Neuronal stem cell (in vitro differentiated cells): ENCODE measurements at regions not wholly inside any gene's neighbourhood (a gene's known extent, or its start where the extent isn't known, plus 50 kb on each side); places are given as distances from the start of the nearest gene placed in this dataset.

ENCODE experiments used
- DNase-seq: peaks from one replicate; pipeline ENCODE4 v3.0.0-alpha.2; 2013; ENCODE audit warnings: low spot score
- H2AFZ ChIP-seq: one replicate; pipeline ENCODE4 v1.6.1; 2013; ENCODE audit warnings: mild to moderate bottlenecking, low read length, inconsistent platforms
- H2AK5ac ChIP-seq: 2 replicates; pipeline ENCODE4 v1.6.1; 2013; ENCODE audit warnings: low read depth, mild to moderate bottlenecking, inconsistent platforms, low read length, moderate library complexity, mixed read lengths
- H2BK120ac ChIP-seq: 2 replicates; pipeline ENCODE4 v1.6.1; 2013; ENCODE audit warnings: low read depth, mild to moderate bottlenecking, inconsistent platforms, low read length, moderate library complexity, mixed read lengths
- H2BK12ac ChIP-seq: one replicate; pipeline ENCODE4 v1.6.1; 2013; ENCODE audit warnings: low read length, inconsistent platforms
- H2BK15ac ChIP-seq: 2 replicates; pipeline ENCODE4 v1.6.1; 2013; ENCODE audit warnings: mild to moderate bottlenecking, low read length, inconsistent platforms, mixed read lengths
- H2BK5ac ChIP-seq: one replicate; pipeline ENCODE4 v1.6.1; 2013; ENCODE audit warnings: inconsistent platforms, mild to moderate bottlenecking, low read length, moderate library complexity
- H3K14ac ChIP-seq: one replicate; pipeline ENCODE4 v1.6.1; 2013; ENCODE audit warnings: low read length, inconsistent platforms
- H3K18ac ChIP-seq: 2 replicates; pipeline ENCODE4 v1.6.1; 2013; ENCODE audit warnings: low read length, inconsistent platforms
- H3K23ac ChIP-seq: 2 replicates; pipeline ENCODE4 v1.6.1; 2013; ENCODE audit warnings: low read depth, mild to moderate bottlenecking, mixed read lengths, low read length, inconsistent platforms; ENCODE audit not compliant: poor library complexity
- H3K27ac ChIP-seq: replicated peaks from 3 replicates; pipeline ENCODE4 v1.5.1; 2013; ENCODE audit warnings: low read length, inconsistent platforms
- H3K27me3 ChIP-seq, 3 experiments: 2 replicates each; pipeline ENCODE4 v1.6.1; 2013; ENCODE audit warnings: low read length in 3 of 3, mild to moderate bottlenecking in 2 of 3, inconsistent platforms in 1 of 3, low read depth in 1 of 3, mixed read lengths in 1 of 3, moderate library complexity in 1 of 3; ENCODE audit not compliant: control insufficient read depth in 3 of 3, insufficient read depth in 3 of 3
- H3K36me3 ChIP-seq, 2 donors: replicated peaks in 1 of 2; 2 replicates each; pipeline ENCODE4 v1.6.1; 2013; ENCODE audit warnings: low read length in 2 of 2; ENCODE audit not compliant: control insufficient read depth in 2 of 2, insufficient read depth in 2 of 2
- H3K4ac ChIP-seq: 2 replicates; pipeline ENCODE4 v1.6.1; 2013; ENCODE audit warnings: inconsistent platforms, mild to moderate bottlenecking, low read length, moderate library complexity
- H3K4me1 ChIP-seq, 2 donors: 1 replicate in 1 of 2; 2 replicates in 1 of 2; pipeline ENCODE4 v1.6.1; 2013; ENCODE audit warnings: low read length in 2 of 2, low read depth in 1 of 2; ENCODE audit not compliant: control insufficient read depth in 2 of 2, insufficient read depth in 1 of 2
- H3K4me2 ChIP-seq: one replicate; pipeline ENCODE4 v1.6.1; 2013; ENCODE audit warnings: mild to moderate bottlenecking, low read length, inconsistent platforms; ENCODE audit not compliant: insufficient read depth, poor library complexity, severe bottlenecking
- H3K4me3 ChIP-seq, 2 donors: 2 replicates each; pipeline ENCODE4 v1.5.1; 2013; ENCODE audit warnings: low read length in 2 of 2, mild to moderate bottlenecking in 2 of 2, inconsistent platforms in 1 of 2, moderate library complexity in 1 of 2
- H3K79me1 ChIP-seq: one replicate; pipeline ENCODE4 v1.6.1; 2013; ENCODE audit warnings: low read depth, mild to moderate bottlenecking, inconsistent platforms, low read length, moderate library complexity
- H3K9ac ChIP-seq: one replicate; pipeline ENCODE4 v1.6.1; 2013; ENCODE audit warnings: mild to moderate bottlenecking, low read depth, low read length, inconsistent platforms; ENCODE audit not compliant: poor library complexity
- H3K9me3 ChIP-seq, 2 donors: replicated peaks in 1 of 2; 2 replicates each; pipeline versions ENCODE3 to v1.6.1; 2013; ENCODE audit warnings: low read length in 2 of 2, mild to moderate bottlenecking in 2 of 2, inconsistent platforms in 1 of 2, low read depth in 1 of 2, mixed read lengths in 1 of 2, moderate library complexity in 1 of 2; ENCODE audit not compliant: control insufficient read depth in 2 of 2, insufficient read depth in 1 of 2
- H4K8ac ChIP-seq: one replicate; pipeline ENCODE4 v1.6.1; 2013; ENCODE audit warnings: low read depth, mild to moderate bottlenecking, inconsistent platforms, low read length, moderate library complexity
- H4K91ac ChIP-seq: one replicate; pipeline ENCODE4 v1.6.1; 2013; ENCODE audit warnings: low read length, low read depth, mild to moderate bottlenecking, inconsistent platforms; ENCODE audit not compliant: poor library complexity
- WGBS, 2 donors: extraction: QIAGEN DNeasy Blood & Tissue Kit; methylation state at CpG; one replicate each; pipeline ENCODE4 v1.1.7; 2013; ENCODE audit warnings: missing lambda C conversion rate in 2 of 2, mixed read lengths in 1 of 2; ENCODE audit not compliant: insufficient read length in 2 of 2, insufficient replicate concordance in 1 of 2; ENCODE audit errors: extremely low coverage in 2 of 2; 5-methylcytosine and 5-hydroxymethylcytosine counted together

- Histone ChIP-seq H3K9me3 (no peaks in the 10 kb centered on the region), H3K4me2 (no peak overlapping the region), H3K23ac (no peak overlapping the region), H2BK5ac (no peak overlapping the region), H3K4me3 (no peak overlapping the region), H3K14ac (no peak overlapping the region), H3K27ac (no peak overlapping the region), H3K18ac (no peak overlapping the region), H2AK5ac (no peak overlapping the region), H2BK120ac (no peak overlapping the region), H4K91ac (no peak overlapping the region), H3K9ac (no peak overlapping the region), H3K4ac (no peak overlapping the region), H3K36me3 (no peaks in the 10 kb centered on the region), H3K27me3 (no peaks in the 10 kb centered on the region), H2BK15ac (no peak overlapping the region), H3K79me1 (no peaks in the 10 kb centered on the region), H3K4me1 (peaks cover 6% of the 10 kb centered on the region in 2 donors), H4K8ac (no peak overlapping the region), H2AFZ (peak overlapping the region; percentile 7), H2BK12ac (no peak overlapping the region)
- no CpG with 5 or more reads among the region's 4 CpGs for WGBS, 2 donors
- no peak for DNase-seq
Measured at GRCh38 chr3:30350011-30350410, 256.4 kb upstream of the TGFBR2 start.

- Histone ChIP-seq H3K4me1 (peaks cover 6 to 8% of the 10 kb centered on the region in 2 donors), H2BK15ac (no peak overlapping the region), H2BK12ac (no peak overlapping the region), H3K36me3 (no peaks in the 10 kb centered on the region), H2BK5ac (no peak overlapping the region), H3K14ac (no peak overlapping the region), H3K4ac (no peak overlapping the region), H3K79me1 (no peaks in the 10 kb centered on the region), H3K9me3 (no peaks in the 10 kb centered on the region), H3K9ac (no peak overlapping the region), H2BK120ac (no peak overlapping the region), H3K18ac (no peak overlapping the region), H2AK5ac (no peak overlapping the region), H2AFZ (no peak overlapping the region), H3K4me2 (no peak overlapping the region), H3K23ac (no peak overlapping the region), H3K27ac (no peak overlapping the region), H3K27me3 (no peaks in the 10 kb centered on the region), H3K4me3 (no peak overlapping the region), H4K8ac (no peak overlapping the region), H4K91ac (no peak overlapping the region)
- DNase-seq = no peak
- no CpG with 5 or more reads among the region's 2 CpGs for WGBS, 2 donors
Measured at GRCh38 chr3:30350901-30351300, 255.5 kb upstream of the TGFBR2 start.

- Histone ChIP-seq H3K36me3 (no peaks in the 10 kb centered on the region), H2BK15ac (no peak overlapping the region), H2AK5ac (no peak overlapping the region), H3K27ac (no peak overlapping the region), H3K4me2 (no peak overlapping the region), H2BK120ac (no peak overlapping the region), H3K23ac (no peak overlapping the region), H3K18ac (no peak overlapping the region), H2BK12ac (no peak overlapping the region), H3K9ac (no peak overlapping the region), H3K4me1 (peaks cover 7 to 8% of the 10 kb centered on the region in 2 donors), H2AFZ (no peak overlapping the region), H3K79me1 (no peaks in the 10 kb centered on the region), H2BK5ac (no peak overlapping the region), H3K9me3 (no peaks in the 10 kb centered on the region), H3K27me3 (no peaks in the 10 kb centered on the region), H4K91ac (no peak overlapping the region), H3K4ac (no peak overlapping the region), H3K4me3 (no peak overlapping the region), H3K14ac (no peak overlapping the region), H4K8ac (no peak overlapping the region)
- WGBS, 2 donors = no CpG with 5 or more reads among the region's 1 CpG
- no peak for DNase-seq
Measured at GRCh38 chr3:30352410-30353318, 253.7 kb upstream of the TGFBR2 start.

GRCh38 chr3:30353711-30354467 lies 252.5 kb upstream of the TGFBR2 start:
- H3K9ac ChIP-seq = no peak overlapping the region
- no peak overlapping the region for H2BK15ac ChIP-seq
- peaks cover 8 to 10% of the 10 kb centered on the region in 2 donors for H3K4me1 ChIP-seq
- H3K27ac ChIP-seq = no peak overlapping the region
- H4K8ac ChIP-seq = no peak overlapping the region
- H3K9me3 ChIP-seq = no peaks in the 10 kb centered on the region
- H3K23ac ChIP-seq = no peak overlapping the region
- DNase-seq = no peak
- no peaks in the 10 kb centered on the region for H3K79me1 ChIP-seq
- H2AK5ac ChIP-seq = no peak overlapping the region
- no peak overlapping the region for H3K14ac ChIP-seq
- no peak overlapping the region for H2BK12ac ChIP-seq
- H3K4me2 ChIP-seq = no peak overlapping the region
- H2AFZ ChIP-seq = no peak overlapping the region
- H3K27me3 ChIP-seq = no peaks in the 10 kb centered on the region
- no peak overlapping the region for H3K18ac ChIP-seq
- no peak overlapping the region for H4K91ac ChIP-seq
- H2BK5ac ChIP-seq = no peak overlapping the region
- H2BK120ac ChIP-seq = no peak overlapping the region
- no CpG with 5 or more reads among the region's 1 CpG for WGBS, 2 donors
- H3K4ac ChIP-seq = no peak overlapping the region
- no peaks in the 10 kb centered on the region for H3K36me3 ChIP-seq
- no peak overlapping the region for H3K4me3 ChIP-seq
